MCF 10A (cell line): ENCODE measurements at regions not wholly inside any gene's neighbourhood (a gene's known extent, or its start where the extent isn't known, plus 50 kb on each side); places are given as distances from the start of the nearest gene placed in this dataset.

ENCODE experiments used
- BruUV-seq: library from RNA; stranded (reverse); fragments of 400-500 nt; replicated peaks from 2 replicates; lab custom pipeline; 2021; lab: Mats Ljungman, UMichigan
- CTCF ChIA-PET: fragments of 300-600 bp; sonication (Branson Sonifier 250); formaldehyde crosslinking; extraction: SDS; loops from one replicate; lab custom pipeline; 2021; ENCODE audit warnings: antibody characterized with exemption, inconsistent platforms; lab: Yijun Ruan, JAX
- POLR2A ChIA-PET: fragments of 300-600, 350-650 bp; sonication (Branson Sonifier 250); formaldehyde crosslinking; extraction: SDS; loops from one replicate; lab custom pipeline; 2020; ENCODE audit warnings: antibody characterized with exemption, inconsistent platforms; lab: Yijun Ruan, JAX
- DNase-seq: peaks from one replicate; pipeline ENCODE4 v3.0.0-alpha.2; 2018; ENCODE audit not compliant: unreplicated experiment
- H3K27ac Mint-ChIP-seq: one replicate; pipeline ENCODE4 v1.8.0; 2022; ENCODE audit warnings: mild to moderate bottlenecking, low read depth, mixed read lengths; ENCODE audit not compliant: unreplicated experiment
- H3K27me3 Mint-ChIP-seq: one replicate; pipeline ENCODE4 v1.8.0; 2022; ENCODE audit warnings: mixed read lengths; ENCODE audit not compliant: insufficient read depth, unreplicated experiment
- H3K36me3 Mint-ChIP-seq: one replicate; pipeline ENCODE4 v1.8.0; 2022; ENCODE audit warnings: mild to moderate bottlenecking, moderate library complexity, mixed read lengths; ENCODE audit not compliant: insufficient read depth, unreplicated experiment
- H3K4me1 Mint-ChIP-seq: one replicate; pipeline ENCODE4 v1.8.0; 2022; ENCODE audit warnings: mixed read lengths; ENCODE audit not compliant: insufficient read depth, unreplicated experiment
- H3K4me3 Mint-ChIP-seq: one replicate; pipeline ENCODE4 v1.8.0; 2022; ENCODE audit warnings: mild to moderate bottlenecking, moderate library complexity, mixed read lengths; ENCODE audit not compliant: unreplicated experiment
- H3K9me3 Mint-ChIP-seq: one replicate; pipeline ENCODE4 v1.8.0; 2022; ENCODE audit warnings: mixed read lengths; ENCODE audit not compliant: unreplicated experiment
- CTCF ChIP-seq: fragments of 200-600 bp; IDR thresholded peaks from one replicate; pipeline ENCODE4 v1.8.0; 2022; ENCODE audit warnings: antibody characterized with exemption, mild to moderate bottlenecking; ENCODE audit not compliant: unreplicated experiment
- intact Hi-C: fragments of 100-400 bp; cut with micrococcal nuclease; formaldehyde crosslinking; loops from 2 replicates; pipeline ENCODE4 v1.14.1; 2022

DNA sequence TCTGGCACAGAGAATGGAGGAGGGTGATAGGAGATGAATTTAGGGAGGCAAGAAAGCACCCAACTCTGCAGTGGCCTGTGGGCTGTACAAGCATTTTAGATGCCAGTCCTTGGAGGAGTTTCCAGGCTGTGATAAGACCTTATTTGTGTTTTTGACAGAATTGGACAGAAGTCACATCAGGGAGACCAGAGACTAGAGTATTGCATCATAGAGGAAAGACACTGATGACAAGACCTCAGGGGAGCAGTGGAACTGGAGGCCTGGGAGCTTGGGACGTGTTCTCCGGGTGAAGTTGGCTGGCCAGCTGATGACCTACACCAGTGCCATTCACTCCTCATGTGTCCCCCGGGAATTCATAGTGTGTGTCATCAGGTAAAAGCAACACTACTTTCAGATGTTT, 284.0 kb upstream of the ZFP42 start:
- no TSS peak for BruUV-seq
- Mint-ChIP-seq H3K36me3 (no peaks in the 10 kb centered on the region), H3K9me3 (peaks cover 9% of the 10 kb centered on the region), H3K27me3 (no peaks in the 10 kb centered on the region), H3K4me1 (no peaks in the 10 kb centered on the region), H3K27ac (no peak overlapping the region), H3K4me3 (no peak overlapping the region)
- ChIA-PET CTCF (interaction anchor here (1.0 kb wide), 1 partner anchor 114 kb away, joined by 3 read pairs; no protein-coding TSS in a partner anchor), POLR2A (no interaction called here)
- intact Hi-C loops, result no loop called here
- no peak for TF ChIP-seq CTCF
- peak; percentile 5 for DNase-seq

DNA sequence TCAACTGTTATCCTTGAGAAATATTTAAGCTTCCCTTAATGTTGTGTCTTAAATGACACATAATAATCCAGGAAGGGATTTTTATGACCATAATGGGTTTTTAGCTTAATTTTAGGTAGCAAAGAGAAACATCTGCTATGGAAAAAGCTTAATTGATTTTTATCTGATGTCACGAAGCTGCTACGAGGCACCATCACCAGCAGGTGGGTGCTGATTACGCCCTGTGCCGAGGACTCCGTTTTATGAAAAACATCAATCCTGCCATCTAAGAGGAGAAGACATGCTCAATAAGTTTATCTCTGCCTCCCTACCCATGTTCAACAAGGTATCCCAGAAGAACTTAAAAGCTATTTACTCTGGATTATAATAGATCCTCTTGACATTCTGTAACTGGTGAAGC, 280.6 kb upstream of the ZFP42 start:
- ChIA-PET POLR2A (no interaction called here), CTCF (no interaction called here)
- intact Hi-C loops, result no loop called here
- Mint-ChIP-seq H3K4me3 (no peak overlapping the region), H3K4me1 (no peaks in the 10 kb centered on the region), H3K27me3 (no peaks in the 10 kb centered on the region), H3K27ac (no peak overlapping the region), H3K36me3 (no peaks in the 10 kb centered on the region), H3K9me3 (no peaks in the 10 kb centered on the region)
- no peak for DNase-seq
- TF ChIP-seq CTCF, result no peak
- BruUV-seq, result no TSS peak

DNA sequence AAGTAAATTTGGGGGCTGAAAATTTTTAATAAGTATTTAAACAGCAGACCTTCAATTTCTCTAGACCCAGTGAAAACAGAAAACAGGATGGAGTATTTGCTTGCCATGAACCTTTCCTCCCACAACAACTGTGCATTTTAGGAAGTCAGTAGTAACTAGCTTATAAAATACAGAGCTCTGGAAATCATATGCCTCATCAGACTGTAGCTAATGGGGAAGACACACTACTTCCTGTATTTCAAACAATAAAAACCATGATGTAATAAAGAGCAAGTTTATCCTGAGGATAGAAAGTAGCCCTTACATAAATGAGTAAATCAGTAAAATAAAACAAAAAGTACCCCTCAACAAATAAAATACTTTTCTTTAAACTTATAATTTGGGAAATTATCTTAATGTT, 280.1 kb upstream of the ZFP42 start:
- H3K27ac Mint-ChIP-seq, result no peak overlapping the region
- intact Hi-C loops, result no loop called here
- no peak for DNase-seq
- no peaks in the 10 kb centered on the region for H3K27me3 Mint-ChIP-seq
- H3K36me3 Mint-ChIP-seq, result no peaks in the 10 kb centered on the region
- BruUV-seq, result no TSS peak
- ChIA-PET POLR2A (no interaction called here), CTCF (no interaction called here)
- TF ChIP-seq CTCF, result no peak
- H3K9me3 Mint-ChIP-seq, result no peaks in the 10 kb centered on the region
- no peaks in the 10 kb centered on the region for H3K4me1 Mint-ChIP-seq
- no peak overlapping the region for H3K4me3 Mint-ChIP-seq

DNA sequence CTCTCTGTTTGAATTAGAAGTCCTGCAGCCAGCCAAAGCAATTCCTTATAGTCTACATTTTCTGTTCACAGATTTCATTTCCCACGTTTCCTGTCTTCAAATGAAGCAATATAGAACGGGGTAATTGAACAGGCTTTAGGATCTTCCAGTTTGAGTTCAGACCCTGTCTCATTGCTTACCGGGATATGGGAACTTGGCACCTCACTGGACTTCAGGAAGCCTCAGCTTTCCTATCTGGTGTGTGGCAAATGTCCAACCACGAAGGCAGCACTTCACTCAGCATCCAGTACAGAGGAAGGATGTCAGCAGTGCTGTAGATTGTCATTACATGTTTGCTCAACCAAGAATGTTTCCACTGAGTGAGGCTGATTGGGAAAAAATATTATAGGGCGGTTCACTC, 271.1 kb upstream of the ZFP42 start:
- Mint-ChIP-seq H3K4me1 (no peaks in the 10 kb centered on the region), H3K27ac (no peak overlapping the region), H3K36me3 (no peaks in the 10 kb centered on the region), H3K27me3 (no peaks in the 10 kb centered on the region), H3K4me3 (no peak overlapping the region), H3K9me3 (no peaks in the 10 kb centered on the region)
- no TSS peak for BruUV-seq
- intact Hi-C loops, result no loop called here
- ChIA-PET POLR2A (no interaction called here), CTCF (interaction anchor here (0.6 kb wide), 2 partner anchors 54 to 1394 kb away, joined by 3 read pairs; no protein-coding TSS in a partner anchor)
- no peak for TF ChIP-seq CTCF
- DNase-seq, result no peak
